ENCODE measurements at regions not wholly inside any gene's neighbourhood (a gene's known extent, or its start where the extent isn't known, plus 50 kb on each side); places are given as distances from the start of the nearest gene placed in this dataset.

- no peak overlapping the region for H3K27ac ChIP-seq
- H3K4me3 ChIP-seq, result no peak overlapping the region
- DNase-seq (ENCODE audit: low spot score), result no peak
- no peak for TF ChIP-seq CTCF (IDR thresholded peaks at IDR 0.05)
Observed at GRCh38 chr4:112058433-112058832, 86.8 kb upstream of the FAM241A start.

- Histone ChIP-seq H3K4me3 (no peak overlapping the region), H3K27ac (no peak overlapping the region)
- DNase-seq (ENCODE audit: low spot score), result no peak
- no peak for TF ChIP-seq CTCF (IDR thresholded peaks at IDR 0.05)
Observed at GRCh38 chr4:112060212-112060611, 85.0 kb upstream of the FAM241A start.

GRCh38 chr4:112061207-112061817 lies 83.9 kb upstream of the FAM241A start:
- DNase-seq (ENCODE audit: low spot score), result no peak
- TF ChIP-seq CTCF (IDR thresholded peaks at IDR 0.05), result no peak
- H3K27ac ChIP-seq, result no peak overlapping the region
- no peak overlapping the region for H3K4me3 ChIP-seq

GRCh38 chr4:112063260-112063659 lies 82.0 kb upstream of the FAM241A start:
- no peak for DNase-seq (ENCODE audit: low spot score)
- H3K4me3 ChIP-seq, result no peak overlapping the region
- H3K27ac ChIP-seq, result no peak overlapping the region
- TF ChIP-seq CTCF (IDR thresholded peaks at IDR 0.05), result no peak

- Histone ChIP-seq H3K4me3 (no peak overlapping the region), H3K27ac (no peak overlapping the region)
- DNase-seq (ENCODE audit: low spot score), result no peak
- no peak for TF ChIP-seq CTCF (IDR thresholded peaks at IDR 0.05)
Observed at GRCh38 chr4:112069110-112069509, 76.1 kb upstream of the FAM241A start.

GRCh38 chr4:112073181-112073580 lies 72.1 kb upstream of the FAM241A start:
- TF ChIP-seq CTCF (IDR thresholded peaks at IDR 0.05), result no peak
- Histone ChIP-seq H3K4me3 (no peak overlapping the region), H3K27ac (no peak overlapping the region)
- DNase-seq (ENCODE audit: low spot score), result no peak

GRCh38 chr4:112075129-112075753 lies 70.0 kb upstream of the FAM241A start:
- Histone ChIP-seq H3K4me3 (no peak overlapping the region), H3K27ac (no peak overlapping the region)
- DNase-seq (ENCODE audit: low spot score), result no peak
- peak; percentile 18 for TF ChIP-seq CTCF (IDR thresholded peaks at IDR 0.05)
